HG02623 (cell line): ENCODE measurements at regions not wholly inside any gene's neighbourhood (a gene's known extent, or its start where the extent isn't known, plus 50 kb on each side); places are given as distances from the start of the nearest gene placed in this dataset.

Source experiments
- ATAC-seq: cut with Tn5 transposase; IDR thresholded peaks from one replicate; pipeline ENCODE4 v1.9.1; 2021; ENCODE audit warnings: moderate library complexity; ENCODE audit not compliant: unreplicated experiment

DNA sequence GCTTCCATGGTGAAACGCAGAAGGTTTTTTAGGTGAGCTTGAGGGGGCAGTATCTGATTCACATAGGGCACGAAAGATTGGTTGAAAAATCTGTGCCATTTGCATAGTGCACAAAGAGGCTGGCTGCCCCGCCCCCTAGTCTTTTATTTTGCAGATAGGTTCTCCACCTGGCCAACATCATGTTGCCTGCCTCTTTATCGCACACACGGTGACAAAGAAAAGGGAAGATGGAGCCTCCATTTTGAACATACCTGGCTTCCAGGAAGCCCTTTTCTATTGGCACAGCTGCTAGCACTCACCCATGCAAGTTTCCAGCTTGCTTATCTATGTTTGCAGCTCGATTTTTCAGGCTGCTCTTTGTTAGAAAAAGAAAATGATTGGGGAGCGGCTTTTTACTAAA is 316.2 kb upstream of the KLHL1 start:
- ATAC-seq: no peak

DNA sequence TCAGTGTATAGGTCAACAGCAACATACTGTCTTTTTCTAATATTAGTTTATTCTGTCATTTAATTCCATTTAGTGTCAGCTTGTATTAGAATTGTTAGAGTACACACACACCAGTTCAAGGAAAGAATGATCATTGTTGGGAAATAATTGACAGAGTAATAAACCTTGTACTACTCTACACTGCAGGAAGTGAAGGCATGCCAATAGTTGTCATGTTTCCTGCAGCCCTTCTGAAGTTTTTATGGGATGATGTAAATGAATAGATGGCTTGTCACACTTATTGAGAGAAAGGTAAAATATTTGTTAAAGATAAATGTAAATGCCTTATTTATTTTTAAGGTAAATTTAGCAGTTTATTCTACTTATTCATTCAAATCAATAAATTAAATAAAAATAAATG is 306.9 kb upstream of the KLHL1 start:
- ATAC-seq: no peak

DNA sequence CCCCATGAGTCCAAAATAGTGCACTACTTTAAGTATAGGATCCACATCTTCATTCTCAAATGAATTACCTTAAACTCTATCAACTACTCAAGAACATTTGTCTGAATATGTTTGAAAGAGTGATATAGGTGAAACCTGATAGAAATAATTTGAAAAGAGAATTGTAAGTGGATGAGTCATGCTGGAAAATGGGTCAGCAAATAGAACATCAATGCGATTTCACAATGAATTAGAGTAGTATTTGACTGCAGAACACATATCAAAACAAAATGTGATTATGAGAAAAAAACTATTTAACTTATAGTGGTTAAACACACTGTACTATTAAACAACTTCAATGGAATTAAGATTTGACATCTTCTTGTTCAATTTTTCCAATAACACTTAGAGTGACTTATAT is 300.6 kb upstream of the KLHL1 start:
- no peak for ATAC-seq

DNA sequence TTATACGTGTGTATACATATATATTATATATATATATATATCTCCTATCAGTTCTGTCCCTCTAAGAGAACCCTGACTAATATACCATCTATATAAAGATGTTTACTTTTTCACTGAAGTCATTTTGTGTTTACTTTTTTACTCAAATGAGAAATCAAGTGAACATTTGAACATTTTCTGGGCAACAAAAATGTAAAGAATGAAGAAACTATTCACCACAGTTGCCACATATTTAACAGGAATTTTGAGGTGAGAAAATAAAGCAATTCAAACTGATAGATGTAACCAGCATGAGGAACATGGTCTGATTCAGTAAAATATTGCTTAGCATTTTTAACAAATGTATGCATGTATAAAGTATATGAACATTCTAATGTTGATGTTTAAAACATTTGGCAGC is 299.2 kb upstream of the KLHL1 start:
- no peak for ATAC-seq

DNA sequence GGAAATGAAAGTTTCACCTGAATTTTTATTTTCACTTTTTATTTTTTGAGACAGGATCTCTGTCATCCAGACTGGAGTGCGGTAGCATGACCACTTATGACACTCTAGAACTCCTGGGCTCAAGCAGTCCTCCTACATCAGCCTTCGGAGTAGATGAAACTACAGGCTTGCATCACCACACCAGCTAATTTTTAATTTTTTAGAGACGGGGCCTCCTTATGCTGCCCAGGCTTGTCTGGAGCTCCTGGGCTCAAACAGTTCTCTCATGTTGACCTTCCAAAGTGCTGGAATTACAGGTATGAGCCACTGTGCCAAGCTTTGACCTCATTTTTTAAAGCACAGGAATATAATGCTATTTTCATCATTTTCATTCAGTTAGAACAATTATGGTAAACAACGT is 297.0 kb upstream of the KLHL1 start:
- no peak for ATAC-seq

DNA sequence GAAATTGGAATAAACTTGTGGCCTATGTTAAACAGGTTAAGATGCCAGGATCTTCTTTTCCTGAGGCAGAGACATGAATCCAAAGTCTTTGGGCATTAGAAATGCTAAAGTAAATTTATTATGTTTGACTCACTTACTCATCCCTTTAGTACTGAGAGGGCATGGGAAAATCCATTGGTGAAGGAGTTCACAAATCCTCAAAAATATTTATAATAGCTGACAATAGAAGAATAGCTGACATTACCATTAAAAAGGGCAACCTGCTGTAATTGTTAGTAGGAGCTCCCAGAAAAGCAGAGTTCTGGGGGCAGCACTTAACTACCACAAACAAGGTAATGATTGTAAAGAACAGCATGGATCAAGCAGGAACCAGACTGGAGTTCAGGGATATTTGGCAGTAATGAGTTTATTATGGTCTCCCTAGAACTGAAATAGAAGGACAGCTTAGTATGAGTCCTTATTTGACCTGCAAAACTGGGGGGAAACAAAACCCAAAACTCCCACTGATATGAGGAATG is 285.8 kb upstream of the KLHL1 start:
- no peak for ATAC-seq

DNA sequence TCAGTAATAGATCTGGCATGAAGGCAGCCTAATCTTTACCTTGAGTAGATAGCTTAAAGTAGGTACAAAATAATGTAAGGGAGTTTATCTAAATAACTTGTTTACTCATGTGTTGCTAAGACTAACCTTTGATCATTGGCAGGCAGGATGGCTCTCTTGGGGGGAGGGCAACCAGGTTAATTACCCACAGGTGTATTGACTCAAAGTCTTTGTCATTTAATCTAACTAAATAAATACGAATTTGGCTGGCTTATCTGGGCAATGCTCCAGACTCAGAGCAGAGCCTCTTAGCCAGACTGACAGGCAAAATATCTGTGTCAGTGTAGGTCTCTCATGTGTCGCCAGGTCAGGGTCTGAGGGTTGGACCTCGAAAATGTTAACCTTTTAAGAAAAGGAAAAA is 283.4 kb upstream of the KLHL1 start:
- ATAC-seq: no peak

DNA sequence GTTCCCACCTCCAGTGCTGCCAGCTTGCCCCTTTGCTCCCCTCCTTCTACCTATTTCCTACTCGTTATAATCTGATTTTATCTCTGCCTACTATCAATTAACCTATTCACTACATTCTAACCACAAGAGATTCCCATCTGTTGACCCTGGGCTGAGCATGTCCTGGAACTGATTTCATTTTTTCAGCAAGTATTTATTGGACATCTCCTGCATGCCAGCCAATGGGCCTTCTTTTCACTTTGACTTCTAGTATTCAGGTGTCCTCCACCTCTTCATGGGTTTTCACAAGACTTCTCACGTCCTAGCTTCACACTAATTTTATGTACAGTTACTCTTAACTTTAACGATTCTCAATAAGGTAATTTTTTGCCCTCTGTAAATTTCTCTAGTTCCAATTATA is 282.7 kb upstream of the KLHL1 start:
- ATAC-seq: no peak

DNA sequence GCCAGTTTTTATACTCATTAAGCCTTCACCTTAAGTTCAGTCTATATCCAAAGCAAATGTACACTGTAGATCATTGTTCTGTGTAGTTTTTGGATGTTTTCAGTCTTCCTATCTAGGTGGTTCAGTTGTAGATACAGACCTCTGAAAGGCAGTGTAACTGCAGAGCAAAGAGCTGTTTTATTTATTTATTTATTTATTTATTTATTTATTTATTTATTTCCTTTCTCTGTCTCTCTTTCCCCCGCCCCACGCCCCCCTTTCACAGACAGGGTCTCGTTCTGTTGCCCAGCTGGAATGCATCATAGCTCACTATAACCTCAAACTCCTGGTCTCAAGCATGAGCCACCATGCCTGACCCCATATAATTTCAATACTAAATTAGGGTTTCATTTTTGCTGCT is 281.8 kb upstream of the KLHL1 start:
- no peak for ATAC-seq

DNA sequence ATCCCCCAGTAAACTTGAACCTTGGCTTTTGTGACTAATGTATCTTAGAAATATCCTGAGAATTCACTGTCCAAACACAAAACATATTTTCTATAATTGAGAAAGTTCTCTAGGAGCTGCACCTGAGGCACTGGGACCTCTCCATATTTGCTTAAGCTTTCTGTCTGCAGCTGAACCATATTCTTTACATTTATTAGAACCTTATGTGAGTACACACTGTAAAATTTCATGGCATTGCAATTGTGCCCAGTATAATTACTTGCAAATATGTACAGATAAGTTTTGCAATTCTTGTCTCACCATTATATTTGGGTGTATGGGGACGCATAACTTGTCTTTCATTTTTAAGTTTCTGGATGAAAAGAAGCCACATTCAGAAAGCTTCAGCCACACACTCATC is 280.7 kb upstream of the KLHL1 start:
- no peak for ATAC-seq

DNA sequence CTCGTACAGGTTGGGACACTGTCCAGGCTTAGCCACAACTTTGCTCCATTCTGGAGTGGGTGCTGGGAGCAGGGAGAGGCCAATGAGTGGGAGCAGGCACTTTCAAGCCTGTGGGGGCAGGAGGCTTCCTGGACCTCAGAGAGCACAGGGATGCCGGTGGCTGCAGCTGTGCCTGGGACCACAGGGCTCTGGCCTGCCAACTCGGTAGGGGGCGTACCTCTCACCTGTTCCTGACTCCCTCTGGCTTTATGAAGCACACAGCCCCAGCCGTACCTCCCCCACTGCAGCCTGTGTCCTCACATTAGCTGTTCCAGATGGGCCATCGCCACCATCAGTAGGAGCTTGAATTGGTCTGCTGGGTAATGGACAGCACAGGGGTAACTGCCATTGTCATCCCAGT is 278.7 kb upstream of the KLHL1 start:
- ATAC-seq: no peak

DNA sequence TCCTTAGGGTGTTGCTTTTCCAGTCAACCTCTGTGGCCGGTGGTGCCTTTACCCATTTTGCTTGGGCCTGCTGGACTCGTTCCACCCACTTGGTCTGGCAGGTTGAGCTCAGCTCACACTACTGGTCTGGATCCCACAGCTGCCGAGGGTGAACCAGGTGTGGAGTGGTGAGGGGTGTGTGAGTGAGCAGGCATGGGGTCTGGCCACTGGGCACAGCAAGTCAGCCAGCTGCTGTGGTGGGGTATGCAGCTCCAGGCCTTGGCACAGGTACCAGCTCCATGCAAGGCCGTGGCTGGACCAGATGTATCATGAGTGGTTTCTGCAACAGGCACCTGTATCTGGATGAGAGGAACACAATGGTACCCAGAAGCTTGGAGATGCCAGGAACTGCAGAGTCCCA is 277.6 kb upstream of the KLHL1 start:
- ATAC-seq: no peak

DNA sequence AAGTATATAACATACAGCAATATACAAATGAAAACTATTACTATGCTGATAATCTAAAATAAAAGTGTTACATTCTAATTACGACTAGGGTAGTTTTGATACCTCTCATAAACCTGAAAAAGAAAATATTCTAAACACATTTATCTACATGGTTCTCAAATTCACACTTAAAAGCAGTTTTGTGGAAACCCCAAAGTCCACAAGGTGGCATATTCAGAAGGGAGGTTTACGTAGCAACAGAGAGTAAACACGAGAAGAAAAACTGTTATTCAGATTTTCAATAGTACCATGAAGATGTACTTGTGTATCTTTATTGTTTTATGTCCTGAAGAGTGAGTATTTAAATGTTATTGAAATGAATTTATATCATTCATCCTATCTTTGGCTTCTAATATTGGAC is 275.9 kb upstream of the KLHL1 start:
- ATAC-seq: no peak

DNA sequence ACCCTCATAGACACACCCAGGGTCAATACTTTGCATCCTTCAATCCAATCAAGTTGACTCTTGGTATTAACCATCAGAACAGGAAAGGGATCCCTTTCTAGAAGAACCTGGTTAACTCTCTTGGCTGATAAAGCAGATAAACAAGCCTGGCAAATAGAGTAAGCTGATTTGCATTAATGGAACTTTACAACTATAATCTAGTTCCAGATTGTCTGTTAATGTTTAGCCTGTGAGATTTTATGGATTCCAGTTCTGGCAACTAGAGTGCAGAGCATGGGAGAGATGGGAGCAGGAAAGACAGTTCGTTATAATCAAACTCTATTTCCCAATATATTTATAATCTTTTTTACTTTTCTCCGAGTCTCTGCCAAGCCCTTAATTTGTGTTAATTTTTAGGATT is 272.6 kb upstream of the KLHL1 start:
- no peak for ATAC-seq

DNA sequence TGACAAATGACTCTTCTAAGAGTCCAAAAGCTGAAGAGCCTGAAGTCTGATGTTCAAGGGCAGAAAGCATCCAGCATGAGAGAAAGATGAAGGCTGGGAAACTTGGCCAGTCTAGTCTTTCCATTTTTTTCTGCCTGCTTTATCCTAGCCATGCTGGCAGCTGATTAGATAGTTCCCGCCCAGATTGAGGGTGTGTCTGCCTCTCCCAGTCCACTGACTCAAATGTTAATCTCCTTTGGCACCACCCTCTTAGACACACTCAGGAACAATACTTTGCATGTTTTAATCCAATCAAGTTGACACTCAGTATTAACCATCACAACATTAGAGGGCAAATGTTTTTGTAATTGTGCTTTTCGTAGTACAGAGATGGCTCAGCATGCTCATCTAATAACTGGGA is 267.5 kb upstream of the KLHL1 start:
- no peak for ATAC-seq

DNA sequence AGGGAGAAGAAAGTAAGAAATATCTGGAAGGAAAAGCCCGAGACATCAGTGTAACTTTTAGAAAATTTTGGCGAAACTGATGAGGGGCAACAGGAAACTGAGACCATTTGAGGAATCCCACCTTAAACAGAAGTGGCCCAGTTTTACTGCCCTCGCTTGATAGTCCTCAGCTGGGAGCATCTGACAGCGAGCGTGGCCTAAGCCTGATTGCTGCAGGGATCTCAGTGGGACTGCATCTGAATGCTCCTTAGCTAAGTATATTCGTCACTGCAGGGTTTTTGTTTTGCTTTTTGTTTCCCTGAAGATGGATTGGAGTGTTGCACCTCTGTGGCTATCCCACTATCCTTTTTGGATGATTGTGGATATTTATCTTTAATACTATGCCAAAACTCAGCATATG is 262.7 kb upstream of the KLHL1 start:
- ATAC-seq: no peak

DNA sequence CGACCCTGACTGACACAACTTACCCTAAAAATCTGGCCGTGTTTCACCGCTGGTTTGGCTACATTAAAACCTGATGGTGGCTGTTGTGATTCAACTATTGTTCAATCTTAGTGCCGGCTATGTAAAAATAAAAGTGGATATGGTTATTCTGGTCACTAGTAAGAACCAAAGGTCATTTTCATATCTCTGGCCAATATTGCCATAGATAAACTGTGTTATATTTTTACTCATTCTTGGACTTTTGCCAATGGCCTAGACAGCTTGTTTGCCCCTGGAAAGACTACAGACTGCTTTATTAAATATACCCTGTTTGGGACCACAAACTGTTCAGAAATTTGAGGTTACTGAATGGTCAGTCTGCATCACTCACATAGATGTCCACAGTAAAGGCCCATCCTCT is 258.5 kb upstream of the KLHL1 start:
- ATAC-seq: no peak

DNA sequence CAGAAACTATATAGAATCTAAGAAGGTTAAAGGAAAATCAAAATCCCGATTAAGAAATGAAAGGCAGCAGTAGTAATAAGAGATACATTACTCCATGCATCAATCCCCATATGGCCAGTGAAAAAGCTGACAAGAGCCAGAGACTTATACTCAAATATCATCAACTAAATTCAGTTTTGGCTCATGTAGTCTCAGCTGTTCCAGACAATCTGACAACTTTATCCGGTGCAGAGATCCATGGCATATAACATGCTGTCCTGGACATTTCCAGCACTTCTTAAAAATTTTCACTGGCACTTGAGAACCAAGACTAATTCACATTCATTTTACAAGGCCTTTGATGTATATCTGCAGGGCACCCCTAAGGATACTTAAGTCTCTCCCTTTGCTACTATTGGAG is 255.7 kb upstream of the KLHL1 start:
- no peak for ATAC-seq

DNA sequence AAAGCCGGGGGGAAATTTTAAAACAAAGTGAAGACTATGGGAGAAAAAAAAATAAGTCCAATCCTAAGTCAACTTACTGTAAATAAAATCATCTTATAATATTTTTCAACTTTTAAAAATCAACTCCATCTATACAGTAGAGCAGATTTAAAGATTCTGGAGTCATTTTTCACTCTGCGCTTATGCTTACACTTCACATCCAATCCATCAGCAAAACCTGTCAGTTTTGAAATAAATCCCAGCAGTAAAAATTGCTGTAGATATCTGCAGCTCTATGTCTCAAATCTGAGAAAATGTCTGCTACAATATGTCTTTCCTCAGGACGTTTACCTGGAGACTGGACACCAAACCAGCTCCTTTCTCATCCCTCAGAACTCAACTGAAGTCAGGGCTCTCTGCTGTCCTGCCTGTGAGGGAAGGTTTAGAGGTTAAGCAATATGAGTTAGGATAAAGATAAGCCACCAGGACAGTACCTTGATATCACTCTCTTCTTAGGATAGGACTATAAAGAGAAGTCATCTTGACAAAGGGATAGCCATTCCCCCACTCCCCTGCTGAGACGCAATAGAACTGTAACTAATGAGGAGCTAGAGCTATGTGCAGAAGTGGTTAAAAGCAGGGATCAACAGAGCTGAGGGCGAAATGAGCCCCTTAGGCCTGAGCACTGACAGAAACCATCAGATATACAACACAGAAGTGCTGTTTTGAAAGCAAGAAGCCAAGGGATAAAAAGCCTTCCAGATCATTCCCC is 254.7 kb upstream of the KLHL1 start:
- no peak for ATAC-seq

DNA sequence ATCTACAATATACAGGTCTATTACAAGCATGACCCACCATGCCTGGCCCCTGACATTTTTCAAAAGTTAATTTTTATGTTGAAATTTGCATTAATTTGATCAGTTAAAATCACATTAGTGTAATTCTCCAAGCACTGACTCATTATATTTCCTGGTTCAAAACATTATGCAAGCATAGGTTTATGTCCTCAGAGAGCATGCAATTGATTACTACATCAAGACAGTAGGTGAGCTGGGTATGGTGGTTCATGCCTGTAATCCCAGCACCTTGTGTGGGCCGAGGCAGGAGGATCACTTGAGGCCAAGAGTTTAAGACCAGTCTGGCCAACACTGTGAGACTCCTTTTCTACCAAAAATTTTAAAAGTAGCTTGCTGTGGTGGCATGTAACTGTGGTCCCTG is 248.8 kb upstream of the KLHL1 start:
- no peak for ATAC-seq

DNA sequence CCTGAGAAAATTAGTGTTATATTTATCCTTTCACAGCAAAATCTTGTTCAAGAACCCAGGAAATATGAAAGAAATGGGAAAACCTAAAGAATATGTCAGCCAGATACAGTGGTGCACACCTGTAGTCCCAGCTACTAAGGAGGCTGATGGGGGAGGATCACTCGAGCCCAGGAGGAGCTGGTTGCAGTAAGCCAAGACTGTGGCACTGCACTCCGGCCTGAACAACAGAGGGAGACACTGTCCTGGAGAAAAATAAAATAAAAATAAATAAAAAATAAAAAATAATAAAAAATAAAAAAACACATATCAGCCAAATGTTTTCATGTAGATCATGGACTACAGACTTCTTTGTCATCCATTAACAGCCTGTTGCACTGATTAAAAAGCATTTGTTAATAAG is 244.8 kb upstream of the KLHL1 start:
- ATAC-seq: no peak

DNA sequence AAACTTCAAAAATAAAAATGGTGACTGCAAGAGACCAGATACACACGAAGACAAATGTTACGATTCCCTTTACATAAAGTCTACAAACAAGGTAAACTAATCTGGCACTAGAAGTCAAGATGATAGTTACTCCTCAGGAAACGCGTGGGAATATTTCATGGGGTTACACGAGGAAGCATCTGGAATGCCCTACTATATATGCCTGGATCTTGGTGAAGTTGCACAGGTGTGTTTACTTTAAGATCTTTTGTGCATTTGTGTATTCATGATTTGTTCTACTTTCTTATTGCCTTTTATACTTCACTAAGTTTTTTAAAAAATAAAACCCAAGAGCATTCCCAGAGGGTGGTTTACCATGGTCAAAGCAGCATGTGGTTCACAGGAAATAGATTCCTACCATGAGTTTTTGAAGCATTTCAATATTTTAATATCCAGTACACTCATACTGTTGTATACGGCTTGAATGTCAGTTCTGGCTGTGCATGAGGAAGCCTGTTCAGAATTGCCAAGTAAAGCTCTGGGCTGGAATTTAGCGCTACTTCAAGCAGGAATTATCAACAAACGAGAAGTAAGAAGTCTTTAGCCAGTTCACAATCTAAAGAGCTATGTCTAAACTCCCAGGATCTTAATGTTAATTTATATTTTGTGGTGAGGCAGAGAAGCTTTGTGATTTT is 239.8 kb upstream of the KLHL1 start:
- no peak for ATAC-seq

DNA sequence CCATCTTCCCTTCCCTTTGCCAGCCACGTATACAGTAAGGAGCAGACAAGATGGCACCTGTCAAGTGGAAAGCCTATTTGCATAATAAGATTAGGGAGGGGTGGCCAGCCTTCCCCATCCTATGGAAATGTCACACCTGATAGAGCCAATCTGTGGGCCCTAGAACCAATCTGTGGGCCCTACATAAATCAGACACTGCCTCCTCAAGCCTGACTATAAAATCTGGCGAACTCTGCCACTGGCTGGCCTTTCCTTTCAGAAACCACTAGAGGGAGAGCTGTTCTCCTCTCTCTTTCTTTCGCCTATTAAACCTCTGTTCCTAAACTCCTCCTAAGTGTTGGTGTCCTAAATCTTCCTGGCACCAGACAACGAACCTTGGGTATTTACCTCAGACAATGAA is 231.5 kb upstream of the KLHL1 start:
- no peak for ATAC-seq
